ENCODE measurements at regions not wholly inside any gene's neighbourhood (a gene's known extent, or its start where the extent isn't known, plus 50 kb on each side); places are given as distances from the start of the nearest gene placed in this dataset.

DNA sequence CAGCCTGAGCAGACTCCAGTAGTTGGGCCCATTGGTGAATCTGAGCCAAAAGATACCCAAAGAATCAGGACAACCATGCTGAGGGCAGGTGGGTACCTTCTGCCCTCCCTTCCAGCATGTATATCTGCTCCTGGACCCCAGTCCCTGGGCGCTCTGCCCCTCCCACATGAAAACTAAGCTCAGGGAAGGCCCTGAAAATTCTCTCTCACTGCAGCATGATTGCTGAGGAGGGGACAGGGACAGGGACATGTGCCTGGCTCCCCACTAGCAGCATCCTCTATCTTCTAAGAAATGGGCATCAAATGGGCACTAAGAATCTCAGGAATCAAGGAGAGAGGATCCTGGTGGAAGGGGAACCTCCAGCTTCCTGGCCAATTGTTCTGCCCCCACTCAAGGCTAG, 446.0 kb downstream of the MATN1 start:
- H3K79me2 ChIP-seq (ENCODE audit: insufficient read depth, low read length), result no peaks in the 10 kb centered on the region
- H3K27ac ChIP-seq (ENCODE audit: extremely low read length, insufficient read depth, low read length), result no peak overlapping the region
- ChIA-PET POLR2A (no interaction called here), CTCF (ENCODE audit: low intra/inter-chr PET ratio, low total read pairs) (no interaction called here)
- no peak overlapping the region for H3K9ac ChIP-seq (ENCODE audit: insufficient read depth, low read depth, low read length)
- no peaks in the 10 kb centered on the region for H4K20me1 ChIP-seq (ENCODE audit: insufficient read depth, low read length)
- in situ Hi-C loops (cut with HindIII; ENCODE audit: extremely low pct_ligation_motif_present, low pct_unique_long_range_greater_than_20kb) (no loop called here), intact Hi-C loops (cut with micrococcal nuclease; ENCODE audit: unreplicated experiment) (no loop called here)
- WGBS (ENCODE audit: low lambda C conversion rate), result no CpG with 5 or more reads among the region's 1 CpG
- FAIRE-seq, result no peak
- H3K4me1 ChIP-seq (ENCODE audit: insufficient read depth, low read length), result no peaks in the 10 kb centered on the region
- peaks cover 0 to 3% of the 10 kb centered on the region in 2 experiments; a peak in 1 of 5 replicates for H3K27me3 ChIP-seq (ENCODE audit: control insufficient read depth in 1 of 2, insufficient read depth in 2 of 2, low read length in 2 of 2)
- no peaks in the 10 kb centered on the region for H3K36me3 ChIP-seq (replicated peaks in 1 of 2; ENCODE audit: control insufficient read depth in 1 of 2, insufficient read depth in 2 of 2, low read length in 2 of 2)
- no peak for DNase-seq (ENCODE audit: low spot score)
- no peak overlapping the region for H3K4me3 ChIP-seq (replicated peaks in 1 of 3; ENCODE audit: insufficient read depth in 1 of 3, low read depth in 2 of 3, low read length in 3 of 3)
- BruUV-seq (replicated peaks), result no TSS peak
- H3K4me2 ChIP-seq (ENCODE audit: low read depth, low read length), result no peak overlapping the region
- no peak overlapping the region for H2AFZ ChIP-seq (ENCODE audit: low read length)
- no peaks in the 10 kb centered on the region for H3K9me3 ChIP-seq (ENCODE audit: low read length)
- no peak for ATAC-seq
- TF ChIP-seq, protein P1, sequence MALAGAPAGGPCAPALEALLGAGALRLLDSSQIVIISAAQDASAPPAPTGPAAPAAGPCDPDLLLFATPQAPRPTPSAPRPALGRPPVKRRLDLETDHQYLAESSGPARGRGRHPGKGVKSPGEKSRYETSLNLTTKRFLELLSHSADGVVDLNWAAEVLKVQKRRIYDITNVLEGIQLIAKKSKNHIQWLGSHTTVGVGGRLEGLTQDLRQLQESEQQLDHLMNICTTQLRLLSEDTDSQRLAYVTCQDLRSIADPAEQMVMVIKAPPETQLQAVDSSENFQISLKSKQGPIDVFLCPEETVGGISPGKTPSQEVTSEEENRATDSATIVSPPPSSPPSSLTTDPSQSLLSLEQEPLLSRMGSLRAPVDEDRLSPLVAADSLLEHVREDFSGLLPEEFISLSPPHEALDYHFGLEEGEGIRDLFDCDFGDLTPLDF (CRISPR knock-in tag; IDR thresholded peaks at IDR 0.05), result no peak
- TF ChIP-seq, protein P2, sequence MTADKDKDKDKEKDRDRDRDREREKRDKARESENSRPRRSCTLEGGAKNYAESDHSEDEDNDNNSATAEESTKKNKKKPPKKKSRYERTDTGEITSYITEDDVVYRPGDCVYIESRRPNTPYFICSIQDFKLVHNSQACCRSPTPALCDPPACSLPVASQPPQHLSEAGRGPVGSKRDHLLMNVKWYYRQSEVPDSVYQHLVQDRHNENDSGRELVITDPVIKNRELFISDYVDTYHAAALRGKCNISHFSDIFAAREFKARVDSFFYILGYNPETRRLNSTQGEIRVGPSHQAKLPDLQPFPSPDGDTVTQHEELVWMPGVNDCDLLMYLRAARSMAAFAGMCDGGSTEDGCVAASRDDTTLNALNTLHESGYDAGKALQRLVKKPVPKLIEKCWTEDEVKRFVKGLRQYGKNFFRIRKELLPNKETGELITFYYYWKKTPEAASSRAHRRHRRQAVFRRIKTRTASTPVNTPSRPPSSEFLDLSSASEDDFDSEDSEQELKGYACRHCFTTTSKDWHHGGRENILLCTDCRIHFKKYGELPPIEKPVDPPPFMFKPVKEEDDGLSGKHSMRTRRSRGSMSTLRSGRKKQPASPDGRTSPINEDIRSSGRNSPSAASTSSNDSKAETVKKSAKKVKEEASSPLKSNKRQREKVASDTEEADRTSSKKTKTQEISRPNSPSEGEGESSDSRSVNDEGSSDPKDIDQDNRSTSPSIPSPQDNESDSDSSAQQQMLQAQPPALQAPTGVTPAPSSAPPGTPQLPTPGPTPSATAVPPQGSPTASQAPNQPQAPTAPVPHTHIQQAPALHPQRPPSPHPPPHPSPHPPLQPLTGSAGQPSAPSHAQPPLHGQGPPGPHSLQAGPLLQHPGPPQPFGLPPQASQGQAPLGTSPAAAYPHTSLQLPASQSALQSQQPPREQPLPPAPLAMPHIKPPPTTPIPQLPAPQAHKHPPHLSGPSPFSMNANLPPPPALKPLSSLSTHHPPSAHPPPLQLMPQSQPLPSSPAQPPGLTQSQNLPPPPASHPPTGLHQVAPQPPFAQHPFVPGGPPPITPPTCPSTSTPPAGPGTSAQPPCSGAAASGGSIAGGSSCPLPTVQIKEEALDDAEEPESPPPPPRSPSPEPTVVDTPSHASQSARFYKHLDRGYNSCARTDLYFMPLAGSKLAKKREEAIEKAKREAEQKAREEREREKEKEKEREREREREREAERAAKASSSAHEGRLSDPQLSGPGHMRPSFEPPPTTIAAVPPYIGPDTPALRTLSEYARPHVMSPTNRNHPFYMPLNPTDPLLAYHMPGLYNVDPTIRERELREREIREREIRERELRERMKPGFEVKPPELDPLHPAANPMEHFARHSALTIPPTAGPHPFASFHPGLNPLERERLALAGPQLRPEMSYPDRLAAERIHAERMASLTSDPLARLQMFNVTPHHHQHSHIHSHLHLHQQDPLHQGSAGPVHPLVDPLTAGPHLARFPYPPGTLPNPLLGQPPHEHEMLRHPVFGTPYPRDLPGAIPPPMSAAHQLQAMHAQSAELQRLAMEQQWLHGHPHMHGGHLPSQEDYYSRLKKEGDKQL (CRISPR knock-in tag; IDR thresholded peaks at IDR 0.05; ENCODE audit: low read depth), result no peak
- no peak for TF ChIP-seq CENPX (CRISPR knock-in tag; IDR thresholded peaks at IDR 0.05)
- TF ChIP-seq ZNF678 (CRISPR knock-in tag; IDR thresholded peaks at IDR 0.05), result no peak
- no peak for TF ChIP-seq TP53 (CRISPR knock-in tag; conservative IDR thresholded peaks at IDR 0.05)
- no peak for TF ChIP-seq SCMH1 (CRISPR knock-in tag; IDR thresholded peaks at IDR 0.05; ENCODE audit: borderline replicate concordance)
- no peak for TF ChIP-seq U2AF1 (optimal IDR thresholded peaks at IDR 0.05; ENCODE audit: low read depth, low read length)
- no peak for TF ChIP-seq ZNF230 (CRISPR knock-in tag; IDR thresholded peaks at IDR 0.05)
- no peak for TF ChIP-seq ZNF432 (CRISPR knock-in tag; IDR thresholded peaks at IDR 0.05; ENCODE audit: borderline replicate concordance)
- TF ChIP-seq, protein P3, sequence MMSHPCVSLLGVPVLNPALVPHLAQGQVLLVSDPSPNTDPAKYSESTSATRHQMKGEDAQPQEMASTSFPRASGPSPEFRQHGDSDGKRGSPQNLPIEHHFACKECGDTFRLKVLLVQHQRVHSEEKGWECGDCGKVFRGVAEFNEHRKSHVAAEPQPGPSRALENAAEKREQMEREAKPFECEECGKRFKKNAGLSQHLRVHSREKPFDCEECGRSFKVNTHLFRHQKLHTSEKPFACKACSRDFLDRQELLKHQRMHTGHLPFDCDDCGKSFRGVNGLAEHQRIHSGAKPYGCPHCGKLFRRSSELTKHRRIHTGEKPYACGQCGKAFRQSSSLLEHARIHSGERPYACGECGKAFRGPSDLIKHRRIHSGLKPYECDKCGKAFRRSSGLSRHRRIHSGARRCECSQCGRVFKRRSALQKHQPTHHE (CRISPR knock-in tag; IDR thresholded peaks at IDR 0.05; ENCODE audit: borderline replicate concordance), result no peak
- TF ChIP-seq, protein P4, sequence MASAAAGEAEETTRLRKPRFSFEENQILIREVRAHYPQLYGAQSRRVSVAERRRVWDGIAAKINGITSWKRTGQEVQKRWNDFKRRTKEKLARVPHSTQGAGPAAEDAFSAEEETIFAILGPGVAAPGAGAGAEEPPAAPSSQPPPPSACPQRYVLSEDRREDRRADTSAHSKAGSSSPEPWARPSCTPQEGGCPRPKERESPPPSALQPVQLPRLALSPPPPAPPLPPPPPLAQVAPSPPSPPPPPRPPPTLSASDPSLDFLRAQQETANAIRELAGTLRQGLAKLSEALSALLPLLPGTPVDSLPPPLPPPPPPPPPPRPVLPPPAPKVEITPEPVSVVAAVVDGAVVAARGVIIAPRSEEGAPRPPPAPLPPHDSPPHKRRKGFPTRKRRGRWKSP (CRISPR knock-in tag; IDR thresholded peaks at IDR 0.05), result no peak
- no peak for TF ChIP-seq NFE2 (CRISPR knock-in tag; IDR thresholded peaks at IDR 0.05)
- TF ChIP-seq ZMYM2 (CRISPR knock-in tag; IDR thresholded peaks at IDR 0.05), result no peak
- TF ChIP-seq ARHGAP35 (CRISPR knock-in tag; IDR thresholded peaks at IDR 0.05; ENCODE audit: borderline replicate concordance), result no peak
- no peak for TF ChIP-seq NFRKB (IDR thresholded peaks at IDR 0.05)
- TF ChIP-seq, protein P5, sequence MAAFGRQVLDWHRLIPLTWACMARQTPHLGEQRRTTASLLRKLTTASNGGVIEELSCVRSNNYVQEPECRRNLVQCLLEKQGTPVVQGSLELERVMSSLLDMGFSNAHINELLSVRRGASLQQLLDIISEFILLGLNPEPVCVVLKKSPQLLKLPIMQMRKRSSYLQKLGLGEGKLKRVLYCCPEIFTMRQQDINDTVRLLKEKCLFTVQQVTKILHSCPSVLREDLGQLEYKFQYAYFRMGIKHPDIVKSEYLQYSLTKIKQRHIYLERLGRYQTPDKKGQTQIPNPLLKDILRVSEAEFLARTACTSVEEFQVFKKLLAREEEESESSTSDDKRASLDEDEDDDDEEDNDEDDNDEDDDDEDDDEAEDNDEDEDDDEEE (CRISPR knock-in tag; IDR thresholded peaks at IDR 0.05), result no peak
- TF ChIP-seq SALL2 (CRISPR knock-in tag; IDR thresholded peaks at IDR 0.05), result no peak
